ENCODE measurements at regions not wholly inside any gene's neighbourhood (a gene's known extent, or its start where the extent isn't known, plus 50 kb on each side); places are given as distances from the start of the nearest gene placed in this dataset.
"Not testable (repeated sequence)": the region's sequence is repeated elsewhere in the genome, so short reads cannot be mapped to it uniquely, and the experiment has no call there.

- ATAC-seq, H3K4me3 Mint-ChIP-seq, DNase-seq, H3K27me3 Mint-ChIP-seq, H3K4me1 Mint-ChIP-seq: not testable (repeated sequence)
- Mint-ChIP-seq H3K27ac (peak overlapping the region in 1 of 2 donors; percentile 21), H3K9me3 (peaks cover 11 to 24% of the 10 kb centered on the region in 2 donors)
Observed at GRCh38 chr16:65234721-65235320, 113.0 kb upstream of the CDH11 start.

GRCh38 chr16:65229191-65229662, 107.4 kb upstream of the CDH11 start:
- ATAC-seq (no peak), DNase-seq (no peak)
- Mint-ChIP-seq H3K4me1 (no peaks in the 10 kb centered on the region), H3K27me3 (no peaks in the 10 kb centered on the region), H3K9me3 (peaks cover 26 to 33% of the 10 kb centered on the region in 2 donors), H3K27ac (no peak overlapping the region), H3K4me3 (no peak overlapping the region)

- H3K9me3 Mint-ChIP-seq, result peaks cover 22 to 32% of the 10 kb centered on the region in 2 donors
- no peak overlapping the region for H3K27ac Mint-ChIP-seq
- H3K4me1 Mint-ChIP-seq, result no peaks in the 10 kb centered on the region
- H3K27me3 Mint-ChIP-seq, result no peaks in the 10 kb centered on the region
- ATAC-seq (no peak), DNase-seq (no peak)
- no peak overlapping the region for H3K4me3 Mint-ChIP-seq
Observed at GRCh38 chr16:65227150-65227835, 105.4 kb upstream of the CDH11 start.

- no peaks in the 10 kb centered on the region for H3K27me3 Mint-ChIP-seq
- no peaks in the 10 kb centered on the region for H3K4me1 Mint-ChIP-seq
- no peak overlapping the region for H3K27ac Mint-ChIP-seq
- no peak overlapping the region for H3K4me3 Mint-ChIP-seq
- H3K9me3 Mint-ChIP-seq, result peaks cover 16 to 32% of the 10 kb centered on the region in 2 donors
- no peak for DNase-seq
- ATAC-seq, result no peak
Observed at GRCh38 chr16:65226077-65226476, 104.2 kb upstream of the CDH11 start.

- ATAC-seq (no peak), DNase-seq (no peak)
- H3K4me1 Mint-ChIP-seq, result no peaks in the 10 kb centered on the region
- no peak overlapping the region for H3K27ac Mint-ChIP-seq
- H3K9me3 Mint-ChIP-seq, result peaks cover 16 to 32% of the 10 kb centered on the region in 2 donors
- H3K27me3 Mint-ChIP-seq, result no peaks in the 10 kb centered on the region
- no peak overlapping the region for H3K4me3 Mint-ChIP-seq
Observed at GRCh38 chr16:65225488-65225887, 103.6 kb upstream of the CDH11 start.

- no peaks in the 10 kb centered on the region for H3K27me3 Mint-ChIP-seq
- H3K4me1 Mint-ChIP-seq, result no peaks in the 10 kb centered on the region
- ATAC-seq (no peak), DNase-seq (no peak)
- no peak overlapping the region for H3K27ac Mint-ChIP-seq
- peaks cover 16 to 32% of the 10 kb centered on the region in 2 donors for H3K9me3 Mint-ChIP-seq
- H3K4me3 Mint-ChIP-seq, result no peak overlapping the region
Observed at GRCh38 chr16:65224994-65225393, 103.1 kb upstream of the CDH11 start.

- H3K27ac Mint-ChIP-seq, result no peak overlapping the region
- peaks cover 16 to 32% of the 10 kb centered on the region in 2 donors for H3K9me3 Mint-ChIP-seq
Observed at GRCh38 chr16:65224471-65224870, 102.6 kb upstream of the CDH11 start.

GRCh38 chr16:65223335-65223734, 101.5 kb upstream of the CDH11 start:
- DNase-seq (no peak), ATAC-seq (no peak)
- H3K27me3 Mint-ChIP-seq, result no peaks in the 10 kb centered on the region
- H3K9me3 Mint-ChIP-seq, result peaks cover 6 to 24% of the 10 kb centered on the region in 2 donors
- H3K27ac Mint-ChIP-seq, result no peak overlapping the region
- H3K4me1 Mint-ChIP-seq, result no peaks in the 10 kb centered on the region
- H3K4me3 Mint-ChIP-seq, result no peak overlapping the region

More at GRCh38 chr16:65224471-65224870, 102.6 kb upstream of the CDH11 start:
- Mint-ChIP-seq H3K4me1 (no peaks in the 10 kb centered on the region), H3K4me3 (no peak overlapping the region), H3K27me3 (no peaks in the 10 kb centered on the region)
- DNase-seq (no peak), ATAC-seq (no peak)

GRCh38 chr16:65222536-65222935, 100.7 kb upstream of the CDH11 start:
- Mint-ChIP-seq H3K27me3 (no peaks in the 10 kb centered on the region), H3K4me3 (no peak overlapping the region), H3K9me3 (peaks cover 0 to 18% of the 10 kb centered on the region in 2 donors), H3K27ac (no peak overlapping the region), H3K4me1 (no peaks in the 10 kb centered on the region)
- DNase-seq (no peak), ATAC-seq (no peak)

GRCh38 chr16:65222049-65222448, 100.2 kb upstream of the CDH11 start:
- DNase-seq (no peak), ATAC-seq (no peak)
- H3K27me3 Mint-ChIP-seq, result no peaks in the 10 kb centered on the region
- no peaks in the 10 kb centered on the region for H3K4me1 Mint-ChIP-seq
- H3K27ac Mint-ChIP-seq, result no peak overlapping the region
- peaks cover 0 to 18% of the 10 kb centered on the region in 2 donors for H3K9me3 Mint-ChIP-seq
- H3K4me3 Mint-ChIP-seq, result no peak overlapping the region

- peaks cover 8 to 14% of the 10 kb centered on the region in 2 donors for H3K9me3 Mint-ChIP-seq
- DNase-seq, result no peak
- H3K27ac Mint-ChIP-seq, result no peak overlapping the region
- no peaks in the 10 kb centered on the region for H3K27me3 Mint-ChIP-seq
- H3K4me1 Mint-ChIP-seq, result no peaks in the 10 kb centered on the region
- no peak overlapping the region for H3K4me3 Mint-ChIP-seq
- no peak for ATAC-seq
Observed at GRCh38 chr16:65219786-65220185, 97.9 kb upstream of the CDH11 start.

- Mint-ChIP-seq H3K4me1 (no peaks in the 10 kb centered on the region), H3K27ac (no peak overlapping the region), H3K4me3 (no peak overlapping the region), H3K9me3 (peaks cover 8 to 9% of the 10 kb centered on the region in 2 donors), H3K27me3 (no peaks in the 10 kb centered on the region)
- DNase-seq (no peak), ATAC-seq (no peak)
Observed at GRCh38 chr16:65218348-65218747, 96.5 kb upstream of the CDH11 start.

- ATAC-seq (no peak), DNase-seq (no peak)
- H3K27ac Mint-ChIP-seq, result no peak overlapping the region
- peaks cover 0 to 14% of the 10 kb centered on the region in 2 donors for H3K9me3 Mint-ChIP-seq
- H3K4me3 Mint-ChIP-seq, result no peak overlapping the region
- H3K27me3 Mint-ChIP-seq, result no peaks in the 10 kb centered on the region
- no peaks in the 10 kb centered on the region for H3K4me1 Mint-ChIP-seq
Observed at GRCh38 chr16:65213866-65214595, 92.2 kb upstream of the CDH11 start.

GRCh38 chr16:65212791-65213190, 90.9 kb upstream of the CDH11 start:
- H3K4me3 Mint-ChIP-seq, result no peak overlapping the region
- ATAC-seq, result no peak

GRCh38 chr16:65212240-65212639, 90.4 kb upstream of the CDH11 start:
- Mint-ChIP-seq H3K4me1 (no peaks in the 10 kb centered on the region), H3K9me3 (peaks cover 3 to 14% of the 10 kb centered on the region in 2 donors), H3K27me3 (no peaks in the 10 kb centered on the region), H3K27ac (no peak overlapping the region), H3K4me3 (no peak overlapping the region)
- ATAC-seq (no peak), DNase-seq (no peak)

More at GRCh38 chr16:65212791-65213190, 90.9 kb upstream of the CDH11 start:
- H3K27me3 Mint-ChIP-seq, result no peaks in the 10 kb centered on the region
- no peaks in the 10 kb centered on the region for H3K4me1 Mint-ChIP-seq
- no peak for DNase-seq
- H3K9me3 Mint-ChIP-seq, result peaks cover 0 to 14% of the 10 kb centered on the region in 2 donors
- no peak overlapping the region for H3K27ac Mint-ChIP-seq

- ATAC-seq, result no peak
Observed at GRCh38 chr16:65202461-65202860, 80.6 kb upstream of the CDH11 start.

More at GRCh38 chr16:65202461-65202860, 80.6 kb upstream of the CDH11 start:
- Mint-ChIP-seq H3K27me3 (no peaks in the 10 kb centered on the region), H3K9me3 (peaks cover 4 to 18% of the 10 kb centered on the region in 2 donors), H3K4me1 (no peaks in the 10 kb centered on the region), H3K4me3 (no peak overlapping the region), H3K27ac (no peak overlapping the region)
- DNase-seq, result no peak

Data from stimulated activated naive CD8-positive, alpha-beta T cell treated with anti-CD3 and anti-CD28 coated beads, Interleukin-15, amount 100 ng/mL, for 72 hours (primary cell).